ENCODE measurements at regions not wholly inside any gene's neighbourhood (a gene's known extent, or its start where the extent isn't known, plus 50 kb on each side); places are given as distances from the start of the nearest gene placed in this dataset.

- 0% methylated on average over 1 of the region's 1 CpG for WGBS (ENCODE audit: low lambda C conversion rate)
- ChIA-PET POLR2A (no interaction called here), CTCF (ENCODE audit: low intra/inter-chr PET ratio, low total read pairs) (no interaction called here)
- no peak overlapping the region for H3K27ac ChIP-seq (ENCODE audit: extremely low read length, insufficient read depth, low read length)
- TF ChIP-seq, protein P1, sequence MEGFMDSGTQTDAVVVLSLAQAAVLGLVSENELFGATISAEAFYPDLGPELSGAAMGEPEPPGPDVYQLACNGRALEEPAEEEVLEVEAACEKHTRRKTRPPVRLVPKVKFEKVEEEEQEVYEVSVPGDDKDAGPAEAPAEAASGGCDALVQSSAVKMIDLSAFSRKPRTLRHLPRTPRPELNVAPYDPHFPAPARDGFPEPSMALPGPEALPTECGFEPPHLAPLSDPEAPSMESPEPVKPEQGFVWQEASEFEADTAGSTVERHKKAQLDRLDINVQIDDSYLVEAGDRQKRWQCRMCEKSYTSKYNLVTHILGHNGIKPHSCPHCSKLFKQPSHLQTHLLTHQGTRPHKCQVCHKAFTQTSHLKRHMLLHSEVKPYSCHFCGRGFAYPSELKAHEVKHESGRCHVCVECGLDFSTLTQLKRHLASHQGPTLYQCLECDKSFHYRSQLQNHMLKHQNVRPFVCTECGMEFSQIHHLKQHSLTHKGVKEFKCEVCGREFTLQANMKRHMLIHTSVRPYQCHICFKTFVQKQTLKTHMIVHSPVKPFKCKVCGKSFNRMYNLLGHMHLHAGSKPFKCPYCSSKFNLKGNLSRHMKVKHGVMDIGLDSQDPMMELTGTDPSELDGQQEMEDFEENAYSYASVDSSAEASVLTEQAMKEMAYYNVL (CRISPR knock-in tag; IDR thresholded peaks at IDR 0.05; ENCODE audit: borderline replicate concordance) = no peak
- TF ChIP-seq GABPB1 (CRISPR knock-in tag; IDR thresholded peaks at IDR 0.05) (no peak), SP2 (CRISPR knock-in tag; IDR thresholded peaks at IDR 0.05) (no peak), ZNF441 (CRISPR knock-in tag; IDR thresholded peaks at IDR 0.05; ENCODE audit: borderline replicate concordance) (no peak), HDAC2 (CRISPR knock-in tag; IDR thresholded peaks at IDR 0.05) (no peak), ARNT (IDR thresholded peaks at IDR 0.05) (no peak), CBX2 (IDR thresholded peaks at IDR 0.05; ENCODE audit: low read depth, low read length) (no peak), CBX2 (CRISPR knock-in tag; IDR thresholded peaks at IDR 0.05; ENCODE audit: low read depth) (no peak), CENPBD1 (CRISPR knock-in tag; IDR thresholded peaks at IDR 0.05; ENCODE audit: borderline replicate concordance, low read depth) (no peak), RAD51 (IDR thresholded peaks at IDR 0.05; ENCODE audit: borderline replicate concordance) (no peak), JDP2 (CRISPR knock-in tag; IDR thresholded peaks at IDR 0.05; ENCODE audit: borderline replicate concordance) (no peak)
- TF ChIP-seq, protein P2, sequence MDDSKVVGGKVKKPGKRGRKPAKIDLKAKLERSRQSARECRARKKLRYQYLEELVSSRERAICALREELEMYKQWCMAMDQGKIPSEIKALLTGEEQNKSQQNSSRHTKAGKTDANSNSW (CRISPR knock-in tag; IDR thresholded peaks at IDR 0.05; ENCODE audit: borderline replicate concordance) = no peak
- no peak overlapping the region for H2AFZ ChIP-seq (ENCODE audit: low read length)
- H3K36me3 ChIP-seq (replicated peaks in 1 of 2; ENCODE audit: control insufficient read depth in 1 of 2, insufficient read depth in 2 of 2, low read length in 2 of 2) = no peaks in the 10 kb centered on the region
- intact Hi-C loops (cut with micrococcal nuclease; ENCODE audit: unreplicated experiment) (no loop called here), in situ Hi-C loops (cut with HindIII; ENCODE audit: extremely low pct_ligation_motif_present, low pct_unique_long_range_greater_than_20kb) (no loop called here)
- BruUV-seq (replicated peaks) = no TSS peak
- peaks cover 8% of the 10 kb centered on the region for H3K9me3 ChIP-seq (ENCODE audit: low read length)
- H3K79me2 ChIP-seq (ENCODE audit: insufficient read depth, low read length) = no peaks in the 10 kb centered on the region
- no peaks in the 10 kb centered on the region for H4K20me1 ChIP-seq (ENCODE audit: insufficient read depth, low read length)
- FAIRE-seq = no peak
- no peak overlapping the region for H3K4me2 ChIP-seq (ENCODE audit: low read depth, low read length)
- H3K4me3 ChIP-seq (replicated peaks in 1 of 3; ENCODE audit: insufficient read depth in 1 of 3, low read depth in 2 of 3, low read length in 3 of 3) = no peak overlapping the region
- no peaks in the 10 kb centered on the region for H3K27me3 ChIP-seq (ENCODE audit: control insufficient read depth in 1 of 2, insufficient read depth in 2 of 2, low read length in 2 of 2)
- no peak for DNase-seq (ENCODE audit: low spot score)
- H3K4me1 ChIP-seq (ENCODE audit: insufficient read depth, low read length) = no peaks in the 10 kb centered on the region
- H3K9ac ChIP-seq (ENCODE audit: insufficient read depth, low read depth, low read length) = no peak overlapping the region
- no peak for ATAC-seq
Observed at GRCh38 chr6:102774326-102774725, 1380.8 kb downstream of the GRIK2 start.

All from HepG2 (cell line).